ENCODE measurements at regions not wholly inside any gene's neighbourhood (a gene's known extent, or its start where the extent isn't known, plus 50 kb on each side); places are given as distances from the start of the nearest gene placed in this dataset.

DNA sequence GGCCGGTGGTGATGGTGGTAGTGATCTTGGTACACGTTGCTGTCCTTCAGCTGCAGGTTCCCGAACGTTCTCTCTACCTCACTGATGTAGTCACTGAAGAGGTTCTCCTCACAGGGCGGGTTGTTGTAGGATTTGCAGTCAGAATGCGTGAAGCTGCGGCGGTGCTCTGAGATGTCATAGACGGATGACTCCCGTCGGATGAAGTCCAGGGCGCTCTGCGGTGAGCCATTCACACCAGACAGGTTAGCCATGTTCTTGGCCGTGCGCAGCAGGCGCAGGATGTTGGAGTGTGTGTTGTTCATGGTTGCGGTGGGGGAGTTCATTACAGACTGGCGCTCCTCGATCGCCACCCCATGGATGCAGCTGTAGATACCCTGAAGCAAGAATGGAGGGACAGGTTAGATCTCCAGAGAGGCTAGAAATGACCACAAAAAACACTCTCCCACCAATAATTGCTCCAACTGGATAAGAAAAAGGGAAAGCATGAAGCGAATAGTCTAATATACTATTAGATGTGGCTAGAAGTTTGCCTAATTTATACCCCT is 367.8 kb downstream of the EMP1 start:
- no peak overlapping the region for H3K9ac ChIP-seq (ENCODE audit: low read length)
- DNase-seq (ENCODE audit: low read depth, low spot score) = no peak
- H3K4me3 ChIP-seq (replicated peaks in 1 of 2; ENCODE audit: low read depth in 1 of 2, low read length in 2 of 2) = no peak overlapping the region
- peaks cover 29 to 31% of the 10 kb centered on the region in 2 experiments for H3K4me1 ChIP-seq (ENCODE audit: control insufficient read depth in 1 of 2, insufficient read depth in 2 of 2, low read length in 2 of 2)
- H2AFZ ChIP-seq (ENCODE audit: low read depth, low read length, poor library complexity, severe bottlenecking) = no peak overlapping the region
- no peaks in the 10 kb centered on the region for H4K20me1 ChIP-seq (ENCODE audit: insufficient read depth)
- H3K4me2 ChIP-seq (ENCODE audit: low read length) = no peak overlapping the region
- no TSS peak for BruUV-seq (replicated peaks)
- intact Hi-C loops (cut with micrococcal nuclease) = no loop called here
- H3K36me3 ChIP-seq (ENCODE audit: control insufficient read depth in 1 of 2, insufficient read depth in 2 of 2, low read length in 2 of 2) = peaks cover 0 to 9% of the 10 kb centered on the region in 2 experiments; a peak in 1 of 4 replicates
- H3K27me3 ChIP-seq (ENCODE audit: insufficient read depth, low read length) = no peaks in the 10 kb centered on the region
- no peaks in the 10 kb centered on the region for H3K9me2 ChIP-seq (ENCODE audit: insufficient read depth)
- RAD21 ChIA-PET (ENCODE audit: low non-redundant PET in 1 of 2, low total read pairs in 2 of 2, uncharacterized antibody in 2 of 2, unreplicated experiment in 2 of 2) = no interaction called here
- H3K9me3 ChIP-seq (ENCODE audit: control insufficient read depth in 1 of 2, insufficient read depth in 1 of 2, low read depth in 1 of 2, low read length in 2 of 2) = no peaks in the 10 kb centered on the region
- H3K27ac ChIP-seq (ENCODE audit: low read depth, low read length) = no peak overlapping the region
- POLR2A ChIA-PET = no interaction called here
- H3K79me2 ChIP-seq (ENCODE audit: insufficient read depth, low read length) = no peaks in the 10 kb centered on the region
- CTCF ChIA-PET = no interaction called here
- TF ChIP-seq, protein P1, sequence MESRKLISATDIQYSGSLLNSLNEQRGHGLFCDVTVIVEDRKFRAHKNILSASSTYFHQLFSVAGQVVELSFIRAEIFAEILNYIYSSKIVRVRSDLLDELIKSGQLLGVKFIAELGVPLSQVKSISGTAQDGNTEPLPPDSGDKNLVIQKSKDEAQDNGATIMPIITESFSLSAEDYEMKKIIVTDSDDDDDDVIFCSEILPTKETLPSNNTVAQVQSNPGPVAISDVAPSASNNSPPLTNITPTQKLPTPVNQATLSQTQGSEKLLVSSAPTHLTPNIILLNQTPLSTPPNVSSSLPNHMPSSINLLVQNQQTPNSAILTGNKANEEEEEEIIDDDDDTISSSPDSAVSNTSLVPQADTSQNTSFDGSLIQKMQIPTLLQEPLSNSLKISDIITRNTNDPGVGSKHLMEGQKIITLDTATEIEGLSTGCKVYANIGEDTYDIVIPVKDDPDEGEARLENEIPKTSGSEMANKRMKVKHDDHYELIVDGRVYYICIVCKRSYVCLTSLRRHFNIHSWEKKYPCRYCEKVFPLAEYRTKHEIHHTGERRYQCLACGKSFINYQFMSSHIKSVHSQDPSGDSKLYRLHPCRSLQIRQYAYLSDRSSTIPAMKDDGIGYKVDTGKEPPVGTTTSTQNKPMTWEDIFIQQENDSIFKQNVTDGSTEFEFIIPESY (IDR thresholded peaks at IDR 0.05; ENCODE audit: extremely low read depth, insufficient replicate concordance, low read length) = no peak
- TF ChIP-seq SP1 (IDR thresholded peaks at IDR 0.05; ENCODE audit: low read depth) (no peak), ZNF274 (IDR thresholded peaks at IDR 0.05; ENCODE audit: low read depth, low read length) (no peak), EZH2phosphoT487 (IDR thresholded peaks at IDR 0.05; ENCODE audit: borderline replicate concordance) (no peak), ZFX (IDR thresholded peaks at IDR 0.05) (no peak), CBX3 (IDR thresholded peaks at IDR 0.05; ENCODE audit: low read depth) (no peak), POLR2A (IDR thresholded peaks at IDR 0.05; ENCODE audit: borderline replicate concordance, extremely low read depth, insufficient read depth, insufficient read length) (no peak), TCF7L2 (IDR thresholded peaks at IDR 0.05; ENCODE audit: borderline replicate concordance, extremely low read depth, insufficient read depth, insufficient read length) (no peak), SIN3A (IDR thresholded peaks at IDR 0.05; ENCODE audit: low read depth) (no peak), RAD21 (IDR thresholded peaks at IDR 0.05; ENCODE audit: low read depth) (no peak), SRF (IDR thresholded peaks at IDR 0.05; ENCODE audit: low read depth) (no peak), POLR2AphosphoS5 (IDR thresholded peaks at IDR 0.05; ENCODE audit: low read depth, low read length) (no peak), JUND (IDR thresholded peaks at IDR 0.05) (no peak), ELF1 (IDR thresholded peaks at IDR 0.05; ENCODE audit: borderline replicate concordance, low read depth) (no peak)
- TF ChIP-seq, protein P2, sequence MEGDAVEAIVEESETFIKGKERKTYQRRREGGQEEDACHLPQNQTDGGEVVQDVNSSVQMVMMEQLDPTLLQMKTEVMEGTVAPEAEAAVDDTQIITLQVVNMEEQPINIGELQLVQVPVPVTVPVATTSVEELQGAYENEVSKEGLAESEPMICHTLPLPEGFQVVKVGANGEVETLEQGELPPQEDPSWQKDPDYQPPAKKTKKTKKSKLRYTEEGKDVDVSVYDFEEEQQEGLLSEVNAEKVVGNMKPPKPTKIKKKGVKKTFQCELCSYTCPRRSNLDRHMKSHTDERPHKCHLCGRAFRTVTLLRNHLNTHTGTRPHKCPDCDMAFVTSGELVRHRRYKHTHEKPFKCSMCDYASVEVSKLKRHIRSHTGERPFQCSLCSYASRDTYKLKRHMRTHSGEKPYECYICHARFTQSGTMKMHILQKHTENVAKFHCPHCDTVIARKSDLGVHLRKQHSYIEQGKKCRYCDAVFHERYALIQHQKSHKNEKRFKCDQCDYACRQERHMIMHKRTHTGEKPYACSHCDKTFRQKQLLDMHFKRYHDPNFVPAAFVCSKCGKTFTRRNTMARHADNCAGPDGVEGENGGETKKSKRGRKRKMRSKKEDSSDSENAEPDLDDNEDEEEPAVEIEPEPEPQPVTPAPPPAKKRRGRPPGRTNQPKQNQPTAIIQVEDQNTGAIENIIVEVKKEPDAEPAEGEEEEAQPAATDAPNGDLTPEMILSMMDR (IDR thresholded peaks at IDR 0.05 in 2 of 3, conservative IDR thresholded peaks at IDR 0.05 in 1 of 3; ENCODE audit: borderline replicate concordance in 1 of 3, insufficient read depth in 1 of 3, low read depth in 2 of 3, low read length in 2 of 3) = no peak
- TF ChIP-seq, protein P3, sequence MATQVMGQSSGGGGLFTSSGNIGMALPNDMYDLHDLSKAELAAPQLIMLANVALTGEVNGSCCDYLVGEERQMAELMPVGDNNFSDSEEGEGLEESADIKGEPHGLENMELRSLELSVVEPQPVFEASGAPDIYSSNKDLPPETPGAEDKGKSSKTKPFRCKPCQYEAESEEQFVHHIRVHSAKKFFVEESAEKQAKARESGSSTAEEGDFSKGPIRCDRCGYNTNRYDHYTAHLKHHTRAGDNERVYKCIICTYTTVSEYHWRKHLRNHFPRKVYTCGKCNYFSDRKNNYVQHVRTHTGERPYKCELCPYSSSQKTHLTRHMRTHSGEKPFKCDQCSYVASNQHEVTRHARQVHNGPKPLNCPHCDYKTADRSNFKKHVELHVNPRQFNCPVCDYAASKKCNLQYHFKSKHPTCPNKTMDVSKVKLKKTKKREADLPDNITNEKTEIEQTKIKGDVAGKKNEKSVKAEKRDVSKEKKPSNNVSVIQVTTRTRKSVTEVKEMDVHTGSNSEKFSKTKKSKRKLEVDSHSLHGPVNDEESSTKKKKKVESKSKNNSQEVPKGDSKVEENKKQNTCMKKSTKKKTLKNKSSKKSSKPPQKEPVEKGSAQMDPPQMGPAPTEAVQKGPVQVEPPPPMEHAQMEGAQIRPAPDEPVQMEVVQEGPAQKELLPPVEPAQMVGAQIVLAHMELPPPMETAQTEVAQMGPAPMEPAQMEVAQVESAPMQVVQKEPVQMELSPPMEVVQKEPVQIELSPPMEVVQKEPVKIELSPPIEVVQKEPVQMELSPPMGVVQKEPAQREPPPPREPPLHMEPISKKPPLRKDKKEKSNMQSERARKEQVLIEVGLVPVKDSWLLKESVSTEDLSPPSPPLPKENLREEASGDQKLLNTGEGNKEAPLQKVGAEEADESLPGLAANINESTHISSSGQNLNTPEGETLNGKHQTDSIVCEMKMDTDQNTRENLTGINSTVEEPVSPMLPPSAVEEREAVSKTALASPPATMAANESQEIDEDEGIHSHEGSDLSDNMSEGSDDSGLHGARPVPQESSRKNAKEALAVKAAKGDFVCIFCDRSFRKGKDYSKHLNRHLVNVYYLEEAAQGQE (IDR thresholded peaks at IDR 0.05; ENCODE audit: low read depth) = no peak
- TF ChIP-seq, protein P4, sequence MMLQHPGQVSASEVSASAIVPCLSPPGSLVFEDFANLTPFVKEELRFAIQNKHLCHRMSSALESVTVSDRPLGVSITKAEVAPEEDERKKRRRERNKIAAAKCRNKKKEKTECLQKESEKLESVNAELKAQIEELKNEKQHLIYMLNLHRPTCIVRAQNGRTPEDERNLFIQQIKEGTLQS (IDR thresholded peaks at IDR 0.05) = no peak
- ATAC-seq = no peak

Measured in HCT116 (cell line).